GM21786 (cell line): ENCODE measurements at regions not wholly inside any gene's neighbourhood (a gene's known extent, or its start where the extent isn't known, plus 50 kb on each side); places are given as distances from the start of the nearest gene placed in this dataset.
"Not testable (repeated sequence)": the region's sequence is repeated elsewhere in the genome, so short reads cannot be mapped to it uniquely, and the experiment has no call there.

Experiments used
- ATAC-seq: cut with Tn5 transposase; IDR thresholded peaks from one replicate; pipeline ENCODE4 v1.9.1; 2021; ENCODE audit not compliant: unreplicated experiment

DNA sequence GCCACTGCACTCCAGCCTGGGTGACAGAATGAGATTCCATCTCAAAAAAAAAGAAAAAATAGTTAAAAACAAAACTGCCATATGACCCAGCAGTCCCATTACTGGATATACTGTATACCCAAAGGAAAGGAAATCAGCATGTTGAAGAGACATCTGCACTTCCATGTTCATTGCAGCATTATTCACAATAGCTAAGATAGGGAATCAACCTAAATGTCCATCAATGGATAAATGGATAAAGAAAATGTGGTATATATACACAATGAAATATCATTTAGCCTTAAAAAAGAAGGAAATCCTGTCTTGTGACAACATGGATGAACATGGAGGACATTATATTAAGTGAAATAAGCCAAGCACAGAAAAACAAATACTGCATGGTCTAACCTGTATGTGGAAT is 160.7 kb downstream of the DUSP6 start:
- not testable (repeated sequence) for ATAC-seq

DNA sequence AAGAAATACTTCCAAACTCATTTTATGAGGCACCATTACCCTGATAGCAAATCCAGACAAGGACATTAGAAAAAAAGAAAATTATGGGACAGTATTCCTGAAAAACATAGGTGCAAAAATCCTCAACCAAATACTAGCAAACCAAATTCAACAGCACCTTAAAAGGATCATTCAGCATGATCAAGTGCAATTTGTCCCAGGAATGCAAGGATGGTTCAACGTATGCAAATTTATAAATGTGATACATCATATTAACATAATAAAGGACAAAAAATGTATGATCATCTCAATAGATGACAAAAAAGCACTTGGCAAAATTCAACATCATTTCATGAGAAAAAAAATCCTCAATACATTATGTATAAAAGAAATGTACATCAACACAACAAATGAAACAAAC is 162.9 kb downstream of the DUSP6 start:
- ATAC-seq: no peak

- no peak for ATAC-seq
Observed at GRCh38 chr12:89187507-89187906, 164.8 kb downstream of the DUSP6 start.

- ATAC-seq: no peak
Observed at GRCh38 chr12:89185889-89186288, 166.4 kb downstream of the DUSP6 start.

DNA sequence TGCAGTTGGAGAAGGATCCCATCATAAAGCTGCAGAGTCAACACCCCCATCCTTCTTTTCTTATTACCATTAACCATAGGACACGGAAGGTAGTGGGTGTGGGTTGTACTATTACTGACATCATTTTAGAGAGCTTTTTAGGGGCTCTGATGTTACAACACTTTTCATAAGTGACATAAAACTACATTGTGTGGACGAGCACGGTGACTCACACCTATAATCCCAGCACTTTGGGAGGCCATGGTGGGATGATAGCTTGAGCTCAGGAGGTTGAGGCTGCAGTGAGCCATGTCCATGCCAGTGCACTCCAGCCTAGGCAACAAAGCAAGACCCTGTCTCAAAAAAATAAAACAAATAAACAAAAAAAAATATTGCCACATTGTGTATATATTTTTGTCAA is 167.1 kb downstream of the DUSP6 start:
- no peak for ATAC-seq

DNA sequence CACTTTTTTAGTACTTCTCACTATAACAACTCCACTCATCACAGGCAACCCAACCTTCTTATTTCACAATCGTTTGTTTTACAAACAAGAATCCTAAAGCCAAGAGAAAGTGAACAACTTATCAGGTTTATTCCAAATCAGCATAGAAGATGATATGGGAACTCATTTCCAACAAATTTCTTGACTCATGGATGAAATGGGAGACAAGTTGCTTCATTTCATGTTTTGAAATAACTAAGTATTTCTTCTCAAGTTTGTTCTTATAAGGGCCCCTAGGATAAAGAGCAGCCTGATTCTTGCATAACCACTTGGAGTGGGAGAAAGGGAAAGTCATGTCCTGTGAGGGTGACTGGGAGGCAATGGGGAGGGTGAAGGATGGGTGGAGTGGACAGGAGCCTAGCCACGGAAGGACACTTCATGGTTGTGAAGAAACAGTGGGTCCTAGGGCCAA is 168.3 kb downstream of the DUSP6 start:
- ATAC-seq: no peak

DNA sequence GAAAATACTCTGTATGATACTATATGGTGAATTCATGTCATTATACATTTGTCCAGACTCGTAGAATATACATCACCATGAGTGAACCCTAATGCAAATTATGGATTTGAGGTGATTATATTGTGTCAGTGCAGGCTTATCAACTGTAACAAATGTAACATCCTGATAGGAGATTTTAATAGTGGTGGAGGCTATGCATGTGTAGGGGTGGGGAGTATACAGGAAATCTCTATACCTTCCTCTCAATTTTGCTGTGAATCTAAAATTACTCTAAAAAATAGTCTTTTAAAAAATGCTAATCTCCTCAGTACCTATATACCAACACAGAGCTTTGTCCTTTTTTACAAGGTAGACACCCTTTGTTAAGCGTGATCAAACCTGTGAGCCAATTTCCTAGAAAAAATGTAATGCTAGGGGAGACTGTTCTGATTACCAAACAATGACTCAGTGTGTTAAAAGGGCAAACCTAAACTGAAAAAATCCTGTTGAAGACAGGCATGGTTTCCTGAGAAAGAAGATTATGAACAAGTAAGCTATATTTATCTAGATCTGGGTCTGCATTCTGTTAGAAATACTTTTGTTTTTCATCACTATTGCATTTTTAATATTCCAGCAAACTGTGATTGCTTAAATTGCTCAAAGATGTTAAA is 170.9 kb downstream of the DUSP6 start:
- ATAC-seq: no peak

- no peak for ATAC-seq
Observed at GRCh38 chr12:89180496-89180895, 171.8 kb downstream of the DUSP6 start.

GRCh38 chr12:89179983-89180382 is 172.3 kb downstream of the DUSP6 start:
- ATAC-seq: no peak

- ATAC-seq: no peak
Observed at GRCh38 chr12:89179245-89179644, 173.1 kb downstream of the DUSP6 start.

DNA sequence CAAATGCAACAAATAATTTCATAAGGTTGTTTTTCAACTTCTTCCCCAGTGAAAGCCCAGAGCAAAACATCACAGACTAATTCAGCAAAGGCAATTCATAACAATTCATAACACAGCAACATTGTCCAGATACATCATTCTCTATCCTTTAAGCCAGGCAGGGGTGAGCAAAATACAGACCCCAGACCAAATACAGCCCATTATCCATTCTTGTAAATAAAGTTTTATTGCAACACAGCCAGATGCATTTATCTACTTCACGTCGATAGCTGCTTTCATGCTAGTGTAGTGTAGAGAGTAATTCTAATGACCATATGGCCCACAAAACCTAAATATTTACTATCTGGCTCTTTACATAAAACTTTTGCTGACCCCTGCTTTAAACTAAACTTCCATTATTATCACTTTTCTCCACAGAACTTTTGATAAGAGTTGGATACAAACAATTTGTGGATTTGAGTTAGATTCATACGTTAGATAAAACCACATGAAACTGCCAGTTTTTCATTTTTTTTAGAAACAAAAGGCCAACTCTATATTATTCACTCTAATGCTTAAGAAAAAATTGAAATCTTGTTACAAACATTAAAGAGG is 174.4 kb downstream of the DUSP6 start:
- ATAC-seq: no peak

DNA sequence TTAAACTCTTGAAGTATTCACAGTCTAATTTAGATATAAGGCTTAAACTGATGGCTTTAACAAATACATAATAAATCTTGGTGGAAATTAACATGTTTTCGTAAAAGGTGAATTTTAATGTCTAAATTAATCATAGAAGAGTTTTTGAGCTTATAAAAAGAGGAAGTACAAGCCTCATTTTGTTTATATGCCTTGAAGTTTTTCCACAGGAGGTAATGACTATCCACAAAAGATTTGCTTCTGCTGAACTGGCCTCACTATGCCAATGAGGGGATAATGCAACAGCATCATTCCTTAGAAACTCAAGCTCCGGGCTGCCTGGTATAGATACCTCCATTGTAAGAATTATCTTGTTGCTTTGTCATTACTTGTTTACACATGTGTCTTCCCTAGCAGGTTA is 175.6 kb downstream of the DUSP6 start:
- ATAC-seq: no peak

GRCh38 chr12:89173678-89174077 is 178.6 kb downstream of the DUSP6 start:
- no peak for ATAC-seq

DNA sequence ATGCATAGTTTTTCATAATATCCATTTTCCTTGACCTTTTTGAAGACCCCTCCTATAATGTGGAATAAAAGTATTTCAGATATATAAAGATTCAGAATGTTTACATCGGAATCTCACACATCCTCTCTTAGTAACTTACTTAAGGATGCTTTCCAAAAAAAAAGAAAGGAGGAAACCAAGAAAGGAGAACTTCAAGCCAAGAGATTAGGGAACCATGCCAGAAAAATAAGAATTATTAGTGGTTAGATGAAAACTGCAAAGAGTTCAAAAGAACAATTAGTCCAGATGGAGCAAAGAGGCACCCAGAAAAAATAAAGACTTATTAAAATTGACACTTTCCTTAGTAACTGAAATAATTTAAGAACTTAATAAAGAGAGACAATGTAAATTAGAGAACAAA is 179.2 kb downstream of the DUSP6 start:
- ATAC-seq: no peak

- ATAC-seq: no peak
Observed at GRCh38 chr12:89172224-89172623, 180.1 kb downstream of the DUSP6 start.

DNA sequence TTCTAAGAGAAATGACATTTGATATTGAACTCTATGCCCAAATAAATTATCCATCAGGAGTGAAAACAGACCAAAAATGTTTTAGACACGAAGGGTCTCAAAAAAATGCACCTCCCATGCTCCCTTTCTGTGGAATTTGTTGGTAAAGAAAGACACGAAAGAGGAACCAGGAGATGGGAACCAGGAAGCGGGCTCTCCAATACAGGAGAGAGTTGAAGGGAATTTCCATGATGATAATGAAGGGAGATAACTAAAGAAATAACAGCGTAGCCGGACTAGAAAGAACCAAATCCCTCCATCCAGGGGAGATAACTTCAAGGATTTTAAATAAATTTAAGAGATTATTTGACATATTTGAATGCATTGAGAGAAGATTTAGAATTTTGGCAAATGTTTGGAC is 183.0 kb downstream of the DUSP6 start:
- no peak for ATAC-seq

GRCh38 chr12:89167986-89168385 is 184.3 kb downstream of the DUSP6 start:
- no peak for ATAC-seq

DNA sequence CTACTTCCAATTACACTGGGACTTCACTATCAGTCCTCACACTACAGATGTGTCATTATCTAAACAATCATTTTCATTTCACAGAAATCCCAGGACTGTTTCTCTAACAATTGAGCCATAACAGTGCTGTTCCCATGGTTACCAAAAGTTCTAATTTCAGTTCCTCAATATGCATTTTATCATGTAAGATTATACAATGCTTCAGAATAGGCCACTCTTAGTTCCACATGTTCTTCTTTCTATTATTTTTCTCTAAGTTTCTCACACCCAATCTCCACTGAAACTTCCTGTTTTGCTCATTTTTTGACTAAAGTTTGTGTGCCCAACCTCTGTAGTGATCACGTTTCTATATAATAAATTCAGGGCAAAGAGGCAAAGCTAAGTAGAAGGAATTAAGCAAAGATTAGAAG is 185.8 kb downstream of the DUSP6 start:
- ATAC-seq: peak; percentile 97

GRCh38 chr12:89166121-89166520 is 186.2 kb downstream of the DUSP6 start:
- no peak for ATAC-seq

DNA sequence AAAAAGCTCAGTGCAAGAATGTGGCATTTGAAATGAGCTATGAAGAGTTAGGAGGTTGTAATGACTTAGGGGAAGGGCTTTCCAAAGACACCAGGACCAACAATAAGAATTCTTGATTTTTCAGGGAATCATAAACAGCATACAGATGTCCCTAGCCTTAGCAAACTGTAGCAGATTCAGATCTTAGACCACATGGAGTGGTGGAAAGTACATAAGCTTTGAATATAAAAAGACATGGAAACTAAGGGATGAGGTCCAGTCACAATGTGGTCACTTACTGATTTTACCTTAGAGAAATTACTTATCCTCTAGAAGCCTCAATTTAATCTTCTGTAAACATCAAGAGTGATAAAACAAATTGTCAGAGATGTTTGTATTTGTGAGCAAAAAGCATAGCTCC is 186.6 kb downstream of the DUSP6 start:
- ATAC-seq: no peak

GRCh38 chr12:89163918-89164317 is 188.4 kb downstream of the DUSP6 start:
- no peak for ATAC-seq

GRCh38 chr12:89162589-89163261 is 189.6 kb downstream of the DUSP6 start:
- peak; percentile 32 for ATAC-seq
